HepG2 (cell line): ENCODE measurements at regions not wholly inside any gene's neighbourhood (a gene's known extent, or its start where the extent isn't known, plus 50 kb on each side); places are given as distances from the start of the nearest gene placed in this dataset.

Experiments
- CC2D1A ChIP-seq: sonication (generic); formaldehyde crosslinking; IDR thresholded peaks from 2 replicates; pipeline ENCODE4 v1.8.1; 2023; ENCODE audit warnings: mild to moderate bottlenecking, missing genetic modification reagents
- EHMT2 ChIP-seq: fragments of 200-600 bp; sonication (generic); IDR thresholded peaks from 2 replicates; pipeline ENCODE4 v1.7.0; 2017; ENCODE audit warnings: antibody characterized with exemption, low read depth, low read length, borderline replicate concordance
- GATA4 ChIP-seq: sonication (generic); IDR thresholded peaks from 2 replicates; pipeline ENCODE4 v1.6.1; 2016; ENCODE audit warnings: antibody characterized with exemption, low read depth, borderline replicate concordance
- GLI4 ChIP-seq: sonication (generic); formaldehyde crosslinking; IDR thresholded peaks from 2 replicates; pipeline ENCODE4 v1.5.1; 2020; ENCODE audit warnings: missing genetic modification reagents, mild to moderate bottlenecking, moderate library complexity, borderline replicate concordance
- JARID2 ChIP-seq: sonication (generic); formaldehyde crosslinking; IDR thresholded peaks from 2 replicates; pipeline ENCODE4 v1.8.1; 2023; ENCODE audit warnings: missing genetic modification reagents, inconsistent platforms; ENCODE audit not compliant: insufficient replicate concordance
- MIER2 ChIP-seq: IDR thresholded peaks from 2 replicates; pipeline ENCODE4 v1.6.1; 2016; ENCODE audit warnings: missing biosample characterization, missing genetic modification reagents
- NFKB2 ChIP-seq: sonication (generic); formaldehyde crosslinking; IDR thresholded peaks from 2 replicates; pipeline ENCODE4 v1.4.0; 2020; ENCODE audit warnings: missing genetic modification reagents, borderline replicate concordance
- PAF1 ChIP-seq: IDR thresholded peaks from 2 replicates; pipeline ENCODE4 v1.6.1; 2016; ENCODE audit warnings: missing genetic modification reagents, missing compliant biosample characterization
- RFXAP ChIP-seq: sonication (generic); formaldehyde crosslinking; IDR thresholded peaks from 2 replicates; pipeline ENCODE4 v1.4.0; 2020; ENCODE audit warnings: missing genetic modification reagents, borderline replicate concordance
- TEAD2 ChIP-seq: sonication (generic); formaldehyde crosslinking; IDR thresholded peaks from 2 replicates; pipeline ENCODE4 v1.9.0; 2021; ENCODE audit warnings: missing genetic modification reagents
- TP53 ChIP-seq: sonication (generic); formaldehyde crosslinking; conservative IDR thresholded peaks from 2 replicates; pipeline ENCODE4 v1.4.0; 2020; ENCODE audit warnings: missing genetic modification reagents
- ZBTB8A ChIP-seq: sonication (generic); formaldehyde crosslinking; IDR thresholded peaks from 2 replicates; pipeline ENCODE4 v1.4.0; 2020; ENCODE audit warnings: mild to moderate bottlenecking, low read depth, missing genetic modification reagents, borderline replicate concordance
- ZNF10 ChIP-seq: sonication (generic); formaldehyde crosslinking; IDR thresholded peaks from 2 replicates; pipeline ENCODE4 v1.4.0; 2020; ENCODE audit warnings: mild to moderate bottlenecking, low read depth, missing genetic modification reagents, borderline replicate concordance
- ZNF614 ChIP-seq: IDR thresholded peaks from 2 replicates; pipeline ENCODE4 v1.6.1; 2018; ENCODE audit warnings: missing biosample characterization, missing genetic modification reagents, inconsistent platforms, borderline replicate concordance
- ZNF7 ChIP-seq: IDR thresholded peaks from 2 replicates; pipeline ENCODE4 v1.6.1; 2016; ENCODE audit warnings: missing biosample characterization, missing genetic modification reagents
- TF ChIP-seq, protein P1 (sequence below): sonication (generic); formaldehyde crosslinking; conservative IDR thresholded peaks from 2 replicates; pipeline ENCODE4 v1.4.0; 2020; ENCODE audit warnings: missing genetic modification reagents
- TF ChIP-seq, protein P2 (sequence below): sonication (generic); formaldehyde crosslinking; IDR thresholded peaks from 2 replicates; pipeline ENCODE4 v1.5.0; 2020; ENCODE audit warnings: missing genetic modification reagents
- TF ChIP-seq, protein P3 (sequence below): sonication (generic); formaldehyde crosslinking; IDR thresholded peaks from 2 replicates; pipeline ENCODE4 v1.4.0; 2020; ENCODE audit warnings: missing genetic modification reagents, borderline replicate concordance
- TF ChIP-seq, protein P4 (sequence below): sonication (generic); formaldehyde crosslinking; IDR thresholded peaks from 2 replicates; pipeline ENCODE4 v1.4.0; 2020; ENCODE audit warnings: missing genetic modification reagents, mild to moderate bottlenecking, borderline replicate concordance
- TF ChIP-seq, protein P5 (sequence below): sonication (generic); formaldehyde crosslinking; IDR thresholded peaks from 2 replicates; pipeline ENCODE4 v1.5.1; 2020; ENCODE audit warnings: mild to moderate bottlenecking, missing genetic modification reagents, borderline replicate concordance

DNA sequence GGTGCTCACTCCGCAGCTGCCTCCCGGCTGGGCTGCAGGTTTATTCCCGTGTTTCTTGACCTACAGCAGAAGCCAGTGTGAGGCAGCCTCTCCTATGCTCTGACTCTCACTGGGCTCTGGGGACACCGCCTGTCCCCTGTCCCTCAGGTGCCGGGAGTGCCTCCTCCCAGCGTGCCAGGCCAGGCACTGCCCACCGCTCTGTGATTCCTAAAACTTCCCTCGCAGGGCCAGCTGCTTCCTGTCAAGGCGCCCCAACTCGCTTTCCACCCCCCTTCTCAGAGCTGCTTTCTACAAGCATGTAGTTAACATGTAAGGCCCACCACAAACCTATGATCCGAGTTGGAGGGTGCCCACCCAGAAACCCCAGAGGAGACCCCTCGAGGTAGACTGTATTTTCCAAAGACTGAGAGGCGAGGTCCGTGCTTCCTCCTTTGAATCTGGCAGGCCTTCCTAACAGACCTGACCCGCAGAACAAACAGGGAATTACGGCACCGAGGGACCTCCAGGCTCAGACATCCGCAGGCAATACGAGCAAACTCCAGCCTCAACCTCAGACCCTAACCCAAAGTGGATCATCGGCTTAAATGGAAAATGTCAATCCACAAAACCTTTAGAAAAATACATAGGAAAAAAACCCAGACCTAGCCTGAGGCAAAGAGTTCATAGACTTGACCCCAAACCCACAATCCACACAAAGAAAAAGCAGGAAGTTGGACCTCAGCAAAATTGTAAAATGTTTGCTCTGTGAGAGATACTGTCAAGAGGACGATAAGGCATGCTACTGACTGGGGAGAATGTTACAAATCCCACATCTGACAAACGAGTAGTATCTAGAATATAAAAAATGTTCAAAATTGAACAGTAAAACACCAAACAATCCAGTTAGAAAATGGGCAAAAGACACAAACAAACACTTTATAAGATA lies 121.3 kb upstream of the IQSEC1 start (continued):
- no peak for TF ChIP-seq GLI4 (CRISPR knock-in tag)
- TF ChIP-seq, protein P1, sequence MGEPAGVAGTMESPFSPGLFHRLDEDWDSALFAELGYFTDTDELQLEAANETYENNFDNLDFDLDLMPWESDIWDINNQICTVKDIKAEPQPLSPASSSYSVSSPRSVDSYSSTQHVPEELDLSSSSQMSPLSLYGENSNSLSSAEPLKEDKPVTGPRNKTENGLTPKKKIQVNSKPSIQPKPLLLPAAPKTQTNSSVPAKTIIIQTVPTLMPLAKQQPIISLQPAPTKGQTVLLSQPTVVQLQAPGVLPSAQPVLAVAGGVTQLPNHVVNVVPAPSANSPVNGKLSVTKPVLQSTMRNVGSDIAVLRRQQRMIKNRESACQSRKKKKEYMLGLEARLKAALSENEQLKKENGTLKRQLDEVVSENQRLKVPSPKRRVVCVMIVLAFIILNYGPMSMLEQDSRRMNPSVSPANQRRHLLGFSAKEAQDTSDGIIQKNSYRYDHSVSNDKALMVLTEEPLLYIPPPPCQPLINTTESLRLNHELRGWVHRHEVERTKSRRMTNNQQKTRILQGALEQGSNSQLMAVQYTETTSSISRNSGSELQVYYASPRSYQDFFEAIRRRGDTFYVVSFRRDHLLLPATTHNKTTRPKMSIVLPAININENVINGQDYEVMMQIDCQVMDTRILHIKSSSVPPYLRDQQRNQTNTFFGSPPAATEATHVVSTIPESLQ (CRISPR knock-in tag): no peak
- TF ChIP-seq ZBTB8A (CRISPR knock-in tag): no peak
- no peak for TF ChIP-seq MIER2 (CRISPR knock-in tag)
- no peak for TF ChIP-seq PAF1 (CRISPR knock-in tag)
- TF ChIP-seq, protein P2, sequence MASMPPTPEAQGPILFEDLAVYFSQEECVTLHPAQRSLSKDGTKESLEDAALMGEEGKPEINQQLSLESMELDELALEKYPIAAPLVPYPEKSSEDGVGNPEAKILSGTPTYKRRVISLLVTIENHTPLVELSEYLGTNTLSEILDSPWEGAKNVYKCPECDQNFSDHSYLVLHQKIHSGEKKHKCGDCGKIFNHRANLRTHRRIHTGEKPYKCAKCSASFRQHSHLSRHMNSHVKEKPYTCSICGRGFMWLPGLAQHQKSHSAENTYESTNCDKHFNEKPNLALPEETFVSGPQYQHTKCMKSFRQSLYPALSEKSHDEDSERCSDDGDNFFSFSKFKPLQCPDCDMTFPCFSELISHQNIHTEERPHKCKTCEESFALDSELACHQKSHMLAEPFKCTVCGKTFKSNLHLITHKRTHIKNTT (CRISPR knock-in tag): no peak
- peak; percentile 54; the same call in 1 of the 2 replicates for TF ChIP-seq ZNF614 (CRISPR knock-in tag)
- TF ChIP-seq TEAD2 (CRISPR knock-in tag): no peak
- TF ChIP-seq RFXAP (CRISPR knock-in tag): no peak
- TF ChIP-seq NFKB2 (CRISPR knock-in tag): no peak
- no peak for TF ChIP-seq TP53 (CRISPR knock-in tag)
- TF ChIP-seq ZNF7 (CRISPR knock-in tag): no peak
- TF ChIP-seq EHMT2: no peak
- no peak for TF ChIP-seq JARID2 (CRISPR knock-in tag)
- TF ChIP-seq ZNF10 (CRISPR knock-in tag): no peak
- TF ChIP-seq, protein P3, sequence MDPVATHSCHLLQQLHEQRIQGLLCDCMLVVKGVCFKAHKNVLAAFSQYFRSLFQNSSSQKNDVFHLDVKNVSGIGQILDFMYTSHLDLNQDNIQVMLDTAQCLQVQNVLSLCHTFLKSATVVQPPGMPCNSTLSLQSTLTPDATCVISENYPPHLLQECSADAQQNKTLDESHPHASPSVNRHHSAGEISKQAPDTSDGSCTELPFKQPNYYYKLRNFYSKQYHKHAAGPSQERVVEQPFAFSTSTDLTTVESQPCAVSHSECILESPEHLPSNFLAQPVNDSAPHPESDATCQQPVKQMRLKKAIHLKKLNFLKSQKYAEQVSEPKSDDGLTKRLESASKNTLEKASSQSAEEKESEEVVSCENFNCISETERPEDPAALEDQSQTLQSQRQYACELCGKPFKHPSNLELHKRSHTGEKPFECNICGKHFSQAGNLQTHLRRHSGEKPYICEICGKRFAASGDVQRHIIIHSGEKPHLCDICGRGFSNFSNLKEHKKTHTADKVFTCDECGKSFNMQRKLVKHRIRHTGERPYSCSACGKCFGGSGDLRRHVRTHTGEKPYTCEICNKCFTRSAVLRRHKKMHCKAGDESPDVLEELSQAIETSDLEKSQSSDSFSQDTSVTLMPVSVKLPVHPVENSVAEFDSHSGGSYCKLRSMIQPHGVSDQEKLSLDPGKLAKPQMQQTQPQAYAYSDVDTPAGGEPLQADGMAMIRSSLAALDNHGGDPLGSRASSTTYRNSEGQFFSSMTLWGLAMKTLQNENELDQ (CRISPR knock-in tag): no peak
- TF ChIP-seq, protein P4, sequence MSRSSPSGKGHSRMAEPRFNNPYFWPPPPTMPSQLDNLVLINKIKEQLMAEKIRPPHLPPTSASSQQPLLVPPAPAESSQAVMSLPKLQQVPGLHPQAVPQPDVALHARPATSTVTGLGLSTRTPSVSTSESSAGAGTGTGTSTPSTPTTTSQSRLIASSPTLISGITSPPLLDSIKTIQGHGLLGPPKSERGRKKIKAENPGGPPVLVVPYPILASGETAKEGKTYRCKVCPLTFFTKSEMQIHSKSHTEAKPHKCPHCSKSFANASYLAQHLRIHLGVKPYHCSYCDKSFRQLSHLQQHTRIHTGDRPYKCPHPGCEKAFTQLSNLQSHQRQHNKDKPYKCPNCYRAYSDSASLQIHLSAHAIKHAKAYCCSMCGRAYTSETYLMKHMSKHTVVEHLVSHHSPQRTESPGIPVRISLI: peak; percentile 51; the same call in 1 of the 2 replicates
- TF ChIP-seq CC2D1A (CRISPR knock-in tag): no peak
- TF ChIP-seq, protein P5, sequence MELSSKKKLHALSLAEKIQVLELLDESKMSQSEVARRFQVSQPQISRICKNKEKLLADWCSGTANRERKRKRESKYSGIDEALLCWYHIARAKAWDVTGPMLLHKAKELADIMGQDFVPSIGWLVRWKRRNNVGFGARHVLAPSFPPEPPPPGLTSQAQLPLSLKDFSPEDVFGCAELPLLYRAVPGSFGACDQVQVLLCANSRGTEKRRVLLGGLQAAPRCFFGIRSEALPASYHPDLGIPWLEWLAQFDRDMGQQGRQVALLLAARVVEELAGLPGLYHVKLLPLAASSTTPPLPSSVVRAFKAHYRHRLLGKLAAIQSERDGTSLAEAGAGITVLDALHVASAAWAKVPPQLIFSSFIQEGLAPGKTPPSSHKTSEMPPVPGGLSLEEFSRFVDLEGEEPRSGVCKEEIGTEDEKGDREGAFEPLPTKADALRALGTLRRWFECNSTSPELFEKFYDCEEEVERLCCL: no peak
- peak; percentile 29; the same call in 1 of the 2 replicates for TF ChIP-seq GATA4
